SU-DHL-6 (cell line): ENCODE measurements at regions not wholly inside any gene's neighbourhood (a gene's known extent, or its start where the extent isn't known, plus 50 kb on each side); places are given as distances from the start of the nearest gene placed in this dataset.
"Not testable (repeated sequence)": the region's sequence is repeated elsewhere in the genome, so short reads cannot be mapped to it uniquely, and the experiment has no call there.

Experiments used
- H2AFZ ChIP-seq: fragments of 200-600 bp; sonication (generic); 2 replicates; pipeline ENCODE4 v1.6.1; 2014; ENCODE audit warnings: low read depth, mild to moderate bottlenecking, moderate library complexity, mixed read lengths, antibody characterized with exemption, low read length; ENCODE audit not compliant: severe bottlenecking
- H3F3A ChIP-seq: fragments of 200-600 bp; shearing (Covaris generic); 2 replicates; pipeline ENCODE4 v1.6.0; 2016; ENCODE audit warnings: antibody characterized with exemption, mild to moderate bottlenecking; ENCODE audit not compliant: insufficient read depth
- H3K27ac ChIP-seq: fragments of 200-600 bp; sonication (generic); 2 replicates; pipeline ENCODE4 v1.5.1; 2016; ENCODE audit warnings: low read depth, mild to moderate bottlenecking, low read length, moderate library complexity, mixed read lengths
- H3K27me3 ChIP-seq: fragments of 200-600 bp; sonication (generic), shearing (Covaris generic); 2 replicates; pipeline ENCODE4 v1.6.0; 2014; ENCODE audit warnings: mild to moderate bottlenecking, low read length
- H3K36me3 ChIP-seq: fragments of 200-600 bp; sonication (generic); 2 replicates; pipeline ENCODE4 v1.6.1; 2014; ENCODE audit warnings: mild to moderate bottlenecking, low read length, mixed read lengths
- H3K4me2 ChIP-seq: fragments of 300-600, 200-600 bp; shearing (Covaris generic), sonication (generic); 2 replicates; pipeline ENCODE4 v1.6.0; 2014; ENCODE audit warnings: low read length, low read depth, mild to moderate bottlenecking; ENCODE audit not compliant: poor library complexity, severe bottlenecking
- H3K4me3 ChIP-seq: fragments of 200-600 bp; sonication (generic); 2 replicates; pipeline ENCODE4 v1.5.1; 2014; ENCODE audit warnings: antibody characterized with exemption, low read length, mild to moderate bottlenecking, mixed read lengths; ENCODE audit not compliant: insufficient read depth, poor library complexity, severe bottlenecking
- H3K79me2 ChIP-seq: fragments of 200-600 bp; sonication (generic); 2 replicates; pipeline ENCODE4 v1.6.1; 2014; ENCODE audit warnings: mild to moderate bottlenecking, low read length, moderate library complexity; ENCODE audit not compliant: insufficient read depth
- H3K9ac ChIP-seq: fragments of 200-600 bp; sonication (generic); 2 replicates; pipeline ENCODE4 v1.7.0; 2014; ENCODE audit warnings: mild to moderate bottlenecking, low read length
- H3K9me2 ChIP-seq: fragments of 200-600 bp; sonication (generic); replicated peaks from 2 replicates; pipeline ENCODE4 v1.6.1; 2014; ENCODE audit warnings: low read length; ENCODE audit not compliant: insufficient read depth
- H3K9me3 ChIP-seq: fragments of 200-600 bp; sonication (generic); 2 replicates; pipeline ENCODE4 v1.6.1; 2014; ENCODE audit warnings: low read length, mixed read lengths; ENCODE audit not compliant: insufficient read depth
- H4K20me1 ChIP-seq: fragments of 200-600 bp; sonication (generic); 2 replicates; pipeline ENCODE4 v1.6.1; 2014; ENCODE audit warnings: low read depth, mild to moderate bottlenecking, antibody characterized with exemption, low read length, moderate library complexity, mixed read lengths

DNA sequence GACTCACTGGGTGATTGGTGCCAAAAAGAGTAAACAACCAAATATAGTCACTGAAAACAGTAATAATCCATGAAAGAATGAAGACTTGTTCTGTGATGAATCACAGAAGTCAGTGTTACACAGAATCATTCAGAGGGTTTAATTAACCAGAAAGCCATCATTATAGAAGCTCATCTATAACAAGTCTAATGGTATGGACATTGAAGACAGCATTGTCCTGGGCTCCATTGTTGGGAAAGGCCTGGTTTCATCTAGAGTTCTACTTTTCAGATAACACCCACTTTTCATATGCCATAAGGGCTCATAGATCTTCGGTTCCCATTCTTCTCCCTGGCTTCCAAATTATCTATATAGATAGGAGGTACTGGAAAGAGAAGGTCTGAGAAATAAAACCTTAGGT is 80.3 kb upstream of the ZWINT start:
- not testable (repeated sequence) for H3K27me3 ChIP-seq, H3K4me3 ChIP-seq, H4K20me1 ChIP-seq, H2AFZ ChIP-seq, H3K9me2 ChIP-seq, H3K4me2 ChIP-seq, H3K27ac ChIP-seq, H3K79me2 ChIP-seq, H3K9me3 ChIP-seq, H3F3A ChIP-seq, H3K36me3 ChIP-seq, H3K9ac ChIP-seq
